HG03045 (cell line): ENCODE measurements at regions not wholly inside any gene's neighbourhood (a gene's known extent, or its start where the extent isn't known, plus 50 kb on each side); places are given as distances from the start of the nearest gene placed in this dataset.

ENCODE experiments used
- ATAC-seq: cut with Tn5 transposase; IDR thresholded peaks from one replicate; pipeline ENCODE4 v1.9.1; 2021; ENCODE audit warnings: mild to moderate bottlenecking, moderate library complexity; ENCODE audit not compliant: unreplicated experiment

DNA sequence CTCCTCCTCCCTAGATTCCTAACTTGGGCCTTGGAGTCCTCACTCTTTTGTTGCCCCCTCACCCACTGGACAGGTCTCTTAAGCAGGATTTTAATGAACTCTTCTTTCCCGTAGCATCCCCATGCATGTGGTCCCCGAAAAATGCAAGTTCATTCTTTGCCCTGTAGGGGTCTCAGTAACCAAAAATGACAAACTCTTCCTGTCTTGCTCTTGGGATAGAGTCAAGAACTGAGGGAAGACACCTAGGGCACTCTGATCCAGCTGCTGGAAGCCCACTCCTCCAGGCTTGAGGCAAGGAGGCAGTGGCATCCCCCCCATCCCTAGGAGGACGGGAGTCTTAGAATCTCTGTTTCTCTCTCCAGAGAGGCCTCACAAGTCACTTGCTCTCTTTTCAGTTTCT lies 987.0 kb downstream of the DIAPH3 start:
- no peak for ATAC-seq

DNA sequence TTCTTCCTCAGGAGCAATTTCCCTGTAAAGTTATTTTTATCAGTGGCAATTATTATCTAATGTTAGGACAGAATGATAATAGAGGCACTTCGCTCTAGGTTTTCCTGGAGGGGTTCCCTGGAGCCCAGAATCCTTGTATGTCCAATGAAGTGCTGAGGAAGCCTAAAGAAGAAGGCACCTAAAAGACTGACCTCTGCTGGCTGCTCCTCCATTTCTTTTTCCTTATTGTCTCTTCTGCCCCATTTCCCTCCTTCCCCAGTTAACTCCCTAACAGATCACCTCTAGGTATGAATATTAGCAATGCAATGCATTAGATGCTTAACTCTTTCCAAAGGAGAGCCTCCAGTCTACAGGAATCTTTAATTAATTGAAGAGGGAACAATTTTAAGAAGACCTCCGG lies 985.4 kb downstream of the DIAPH3 start:
- ATAC-seq, result no peak

DNA sequence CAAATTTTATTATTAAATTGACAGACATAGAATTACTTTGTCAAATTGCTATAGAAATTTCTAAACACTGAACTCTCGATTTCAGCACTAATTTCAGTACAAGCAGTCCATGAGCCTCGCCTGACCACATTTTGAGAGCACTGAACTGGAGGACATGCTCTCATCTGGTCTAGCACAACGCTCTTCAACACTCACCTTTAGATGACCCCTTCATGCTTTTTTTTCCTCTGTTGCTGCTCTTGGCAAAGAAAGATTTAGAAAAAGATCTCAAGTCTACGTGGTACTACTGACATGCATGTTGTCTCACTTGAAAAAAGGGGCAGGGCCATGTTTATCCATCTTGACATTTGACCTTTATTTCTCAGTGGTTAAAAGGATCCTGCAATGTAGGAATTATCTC lies 981.5 kb downstream of the DIAPH3 start:
- ATAC-seq, result no peak

- ATAC-seq, result no peak
Measured at GRCh38 chr13:59197397-59197796, 966.3 kb downstream of the DIAPH3 start.

DNA sequence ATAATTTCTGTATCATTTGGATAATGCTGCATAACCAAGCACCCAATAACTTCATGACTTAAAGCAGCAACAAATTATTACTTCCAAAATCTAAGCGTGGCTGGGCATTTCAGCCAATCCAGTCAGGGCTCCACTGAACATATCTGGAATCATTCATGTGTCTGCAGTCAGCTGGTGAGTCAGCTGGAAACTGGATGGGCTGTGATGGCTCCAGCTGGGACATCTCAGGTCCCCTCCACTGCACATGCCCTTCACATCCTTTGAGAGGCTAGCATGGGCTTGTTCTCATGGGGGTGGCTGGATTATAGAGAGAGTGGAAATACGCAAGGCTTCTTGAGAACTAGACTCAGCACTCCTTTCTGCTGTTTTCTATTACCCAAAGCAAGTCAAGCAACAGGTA lies 961.9 kb downstream of the DIAPH3 start:
- no peak for ATAC-seq

- no peak for ATAC-seq
Measured at GRCh38 chr13:59203855-59204254, 959.9 kb downstream of the DIAPH3 start.

- no peak for ATAC-seq
Measured at GRCh38 chr13:59205501-59205900, 958.2 kb downstream of the DIAPH3 start.

GRCh38 chr13:59208405-59209195 lies 955.1 kb downstream of the DIAPH3 start:
- no peak for ATAC-seq

- no peak for ATAC-seq
Measured at GRCh38 chr13:59210543-59210942, 953.2 kb downstream of the DIAPH3 start.

DNA sequence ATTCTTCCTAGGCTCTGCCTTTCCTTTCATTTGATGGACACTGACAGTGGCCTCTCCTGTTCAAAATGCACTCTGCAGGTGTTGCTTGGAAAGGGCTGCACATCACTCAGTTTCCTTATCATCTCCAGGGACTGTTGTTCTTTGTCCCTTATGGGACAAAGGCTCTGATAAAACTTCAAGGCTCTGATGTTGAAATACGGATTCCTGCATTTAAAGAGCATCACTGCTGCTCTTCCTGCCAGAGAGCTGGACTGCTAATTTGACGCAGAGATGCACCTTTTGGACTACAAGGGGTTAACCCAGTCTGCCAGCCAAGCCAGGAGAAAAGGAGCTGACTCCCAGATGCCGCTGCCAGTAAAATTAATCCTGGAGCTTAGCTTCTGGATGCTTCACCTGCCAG lies 952.1 kb downstream of the DIAPH3 start:
- no peak for ATAC-seq

- ATAC-seq, result no peak
Measured at GRCh38 chr13:59229401-59229800, 934.3 kb downstream of the DIAPH3 start.

DNA sequence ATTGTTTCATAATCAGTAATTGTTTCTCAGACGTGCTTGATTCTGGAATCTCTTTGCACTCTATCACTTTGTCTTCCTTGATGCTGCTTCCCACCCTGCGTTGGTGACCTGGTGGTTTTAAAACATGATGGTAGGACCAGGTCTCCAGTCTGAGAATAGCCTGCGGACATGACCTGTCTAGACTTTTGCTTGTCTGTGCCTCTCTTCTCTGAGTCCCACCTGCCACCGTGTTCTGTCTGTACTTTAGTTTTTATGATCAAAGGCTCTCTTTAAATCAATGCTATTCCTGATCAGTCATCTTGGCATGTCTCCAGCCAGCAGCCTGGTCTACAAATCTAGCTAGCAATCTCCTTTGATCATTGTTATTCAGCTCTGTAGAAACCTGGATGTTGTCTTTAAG lies 933.9 kb downstream of the DIAPH3 start:
- ATAC-seq, result no peak

DNA sequence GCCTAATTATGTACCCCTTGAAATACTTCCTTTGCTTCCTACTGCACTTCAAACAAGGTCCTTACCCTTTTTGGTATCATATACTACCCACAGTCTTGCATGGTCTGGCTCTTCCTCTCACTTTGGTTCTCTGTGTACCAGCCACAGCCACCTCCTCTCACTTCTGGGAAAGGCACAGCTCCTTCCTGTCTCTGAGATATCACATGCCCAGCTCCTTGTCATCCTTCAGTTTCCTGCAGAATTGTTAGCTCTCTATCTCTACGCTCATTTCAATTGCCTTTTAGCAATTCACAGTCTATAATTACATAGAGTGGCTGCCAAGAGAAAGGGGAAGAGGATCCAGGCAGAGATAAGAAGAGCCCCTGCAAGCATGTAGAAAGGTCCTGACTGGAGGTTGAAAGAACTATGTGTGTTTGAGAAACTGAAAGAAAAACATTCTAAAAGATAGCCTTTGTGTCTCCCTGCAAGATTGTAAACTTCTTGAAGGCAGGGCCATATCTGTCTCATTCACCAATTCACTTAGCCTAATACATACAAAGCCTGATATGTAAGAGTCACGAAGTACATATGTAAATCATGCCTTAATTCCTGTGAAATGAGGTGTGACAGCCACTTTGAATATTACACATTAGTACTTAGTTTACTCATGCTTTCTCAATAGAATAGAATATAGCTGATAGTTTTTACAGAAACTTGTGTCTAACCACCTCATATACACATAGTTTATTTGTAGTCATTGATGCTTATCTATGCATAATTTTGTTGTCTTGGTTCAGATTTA lies 933.1 kb downstream of the DIAPH3 start:
- ATAC-seq, result no peak

- ATAC-seq, result no peak
Measured at GRCh38 chr13:59236309-59236919, 927.3 kb downstream of the DIAPH3 start.

DNA sequence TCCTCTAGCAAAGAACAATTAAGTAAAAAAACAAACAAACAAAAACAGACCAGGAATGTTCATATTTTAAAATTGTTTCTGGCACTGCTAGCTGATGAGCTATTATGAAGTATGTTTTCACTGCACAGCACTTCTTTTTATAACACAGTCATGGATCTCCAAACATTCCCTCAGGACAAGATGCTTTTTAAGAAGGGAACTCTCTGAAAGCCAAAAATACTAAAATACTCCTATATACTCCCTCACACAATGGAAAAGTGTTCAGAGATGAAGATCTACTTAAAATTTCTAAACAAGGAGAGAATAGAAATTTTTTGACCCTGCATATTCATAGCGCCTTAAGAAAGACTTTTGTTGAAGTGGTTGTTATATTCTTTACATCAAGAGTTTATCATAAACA lies 926.8 kb downstream of the DIAPH3 start:
- ATAC-seq, result no peak

GRCh38 chr13:59247171-59247570 lies 916.6 kb downstream of the DIAPH3 start:
- ATAC-seq, result no peak

- no peak for ATAC-seq
Measured at GRCh38 chr13:59250336-59251189, 913.2 kb downstream of the DIAPH3 start.

GRCh38 chr13:59259165-59260000 lies 904.3 kb downstream of the DIAPH3 start:
- ATAC-seq, result no peak

DNA sequence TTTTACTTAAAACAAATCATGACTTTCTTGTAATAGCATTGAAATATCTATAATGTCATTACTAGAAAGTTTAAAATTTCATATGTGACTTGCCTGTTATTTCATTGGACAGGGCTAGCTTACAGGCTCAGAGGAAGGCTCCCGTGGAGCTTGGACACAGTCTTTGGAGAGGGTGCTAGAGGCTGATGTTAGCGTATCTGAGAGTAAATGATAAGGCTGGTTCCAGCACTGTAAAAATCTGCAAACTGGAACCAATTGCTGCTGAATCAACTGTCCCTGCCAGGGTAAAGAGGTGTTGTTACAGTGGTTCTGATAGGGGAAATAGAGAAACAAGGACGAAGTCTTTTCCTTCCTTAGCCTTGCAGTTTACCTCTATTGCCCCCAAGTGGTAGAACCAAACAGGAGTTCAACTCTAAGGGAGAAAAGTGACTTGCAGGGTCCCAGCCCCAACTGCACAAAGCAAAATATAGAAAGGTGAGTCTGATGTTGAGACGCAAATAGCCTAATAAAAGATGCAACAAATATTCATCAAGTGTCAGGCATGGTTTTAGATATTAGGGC lies 901.7 kb downstream of the DIAPH3 start:
- ATAC-seq, result no peak

- ATAC-seq, result no peak
Measured at GRCh38 chr13:59263531-59263930, 900.2 kb downstream of the DIAPH3 start.
